ENCODE measurements at regions not wholly inside any gene's neighbourhood (a gene's known extent, or its start where the extent isn't known, plus 50 kb on each side); places are given as distances from the start of the nearest gene placed in this dataset.
"Not testable (repeated sequence)": the region's sequence is repeated elsewhere in the genome, so short reads cannot be mapped to it uniquely, and the experiment has no call there.

DNA sequence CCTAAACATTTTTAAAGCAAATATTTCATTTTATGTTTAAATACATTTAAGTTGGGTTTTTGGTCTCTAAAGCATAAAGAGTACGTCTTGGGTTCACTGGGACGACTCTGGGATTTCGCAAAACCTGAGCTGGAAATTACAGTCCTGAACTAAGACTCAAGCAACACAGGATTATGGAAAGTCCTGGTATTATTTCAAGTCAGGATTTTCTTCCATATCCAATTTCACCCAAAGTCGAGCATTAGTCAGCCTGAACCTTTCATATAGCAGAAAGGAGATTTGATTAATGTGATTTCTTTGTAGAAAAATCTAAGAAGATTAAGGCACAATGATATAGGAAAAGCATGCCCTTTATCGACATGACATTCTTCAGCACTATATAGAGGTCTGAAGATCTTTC is 100.0 kb downstream of the MTERF1 start:
- no peaks in the 10 kb centered on the region for H3K9me3 ChIP-seq
- no peaks in the 10 kb centered on the region for H3K4me1 ChIP-seq
- no peak for DNase-seq (ENCODE audit: low spot score in 2 of 2)
- H3K36me3 ChIP-seq: no peaks in the 10 kb centered on the region
- H3K27me3 ChIP-seq: no peaks in the 10 kb centered on the region
- no peak overlapping the region for H3K4me3 ChIP-seq
- TF ChIP-seq, protein P1, sequence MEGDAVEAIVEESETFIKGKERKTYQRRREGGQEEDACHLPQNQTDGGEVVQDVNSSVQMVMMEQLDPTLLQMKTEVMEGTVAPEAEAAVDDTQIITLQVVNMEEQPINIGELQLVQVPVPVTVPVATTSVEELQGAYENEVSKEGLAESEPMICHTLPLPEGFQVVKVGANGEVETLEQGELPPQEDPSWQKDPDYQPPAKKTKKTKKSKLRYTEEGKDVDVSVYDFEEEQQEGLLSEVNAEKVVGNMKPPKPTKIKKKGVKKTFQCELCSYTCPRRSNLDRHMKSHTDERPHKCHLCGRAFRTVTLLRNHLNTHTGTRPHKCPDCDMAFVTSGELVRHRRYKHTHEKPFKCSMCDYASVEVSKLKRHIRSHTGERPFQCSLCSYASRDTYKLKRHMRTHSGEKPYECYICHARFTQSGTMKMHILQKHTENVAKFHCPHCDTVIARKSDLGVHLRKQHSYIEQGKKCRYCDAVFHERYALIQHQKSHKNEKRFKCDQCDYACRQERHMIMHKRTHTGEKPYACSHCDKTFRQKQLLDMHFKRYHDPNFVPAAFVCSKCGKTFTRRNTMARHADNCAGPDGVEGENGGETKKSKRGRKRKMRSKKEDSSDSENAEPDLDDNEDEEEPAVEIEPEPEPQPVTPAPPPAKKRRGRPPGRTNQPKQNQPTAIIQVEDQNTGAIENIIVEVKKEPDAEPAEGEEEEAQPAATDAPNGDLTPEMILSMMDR (IDR thresholded peaks at IDR 0.05): no peak
- no peak for TF ChIP-seq POLR2A (IDR thresholded peaks at IDR 0.05)
- TF ChIP-seq POLR2AphosphoS5 (IDR thresholded peaks at IDR 0.05): no peak
- H3K27ac ChIP-seq: no peak overlapping the region
- intact Hi-C loops (cut with DNase I; ENCODE audit: low total_unique reads): no loop called here

DNA sequence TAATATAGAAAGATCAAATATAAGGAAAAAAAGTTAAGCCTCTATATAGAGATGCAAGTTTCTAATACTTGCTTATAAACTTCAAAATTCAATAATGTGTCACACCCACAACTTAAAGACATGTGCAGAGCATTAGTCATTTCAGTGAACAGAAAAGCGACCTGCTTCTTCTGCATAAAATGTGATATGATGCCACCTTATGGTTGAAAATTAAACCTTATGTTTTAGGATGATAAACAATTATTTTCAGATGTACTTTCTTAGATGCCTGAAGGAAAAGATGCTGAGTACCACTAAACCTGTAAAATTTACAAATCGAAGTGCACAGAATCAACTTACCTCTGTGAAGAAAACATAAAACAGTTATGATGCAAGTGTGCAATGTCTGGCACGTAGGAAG is 96.0 kb downstream of the MTERF1 start:
- no peak for DNase-seq (ENCODE audit: low spot score in 2 of 2)
- no peaks in the 10 kb centered on the region for H3K9me3 ChIP-seq
- intact Hi-C loops (cut with DNase I; ENCODE audit: low total_unique reads): no loop called here

DNA sequence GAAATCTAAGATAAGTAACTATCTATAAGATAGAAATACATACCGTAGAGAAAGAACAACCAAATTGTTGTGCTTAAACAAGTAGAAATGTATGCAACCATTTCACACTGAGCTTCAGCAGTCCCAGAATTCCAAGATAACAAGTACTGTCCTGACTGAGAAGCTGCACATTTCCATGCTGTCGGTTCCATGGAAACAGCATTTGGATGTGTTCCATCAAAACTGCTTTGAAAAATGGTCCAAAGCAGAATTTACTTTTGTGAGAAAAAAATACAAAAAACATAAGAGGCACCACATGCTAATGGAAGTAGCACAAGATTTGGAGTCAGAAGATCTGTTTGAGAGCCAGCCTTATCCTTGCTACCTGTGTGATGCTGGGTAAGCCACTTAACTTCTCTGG is 92.6 kb downstream of the MTERF1 start:
- H3K36me3 ChIP-seq: no peaks in the 10 kb centered on the region
- intact Hi-C loops (cut with DNase I; ENCODE audit: low total_unique reads): no loop called here
- no peak overlapping the region for H3K27ac ChIP-seq
- TF ChIP-seq POLR2A (IDR thresholded peaks at IDR 0.05): no peak
- H3K9me3 ChIP-seq: no peaks in the 10 kb centered on the region
- H3K4me3 ChIP-seq: no peak overlapping the region
- no peaks in the 10 kb centered on the region for H3K27me3 ChIP-seq
- DNase-seq (ENCODE audit: low spot score in 2 of 2): no peak
- no peaks in the 10 kb centered on the region for H3K4me1 ChIP-seq

More for the DNA sequence above, 96.0 kb downstream of the MTERF1 start:
- Histone ChIP-seq H3K4me3 (no peak overlapping the region), H3K36me3 (no peaks in the 10 kb centered on the region), H3K27me3 (no peaks in the 10 kb centered on the region), H3K27ac (no peak overlapping the region), H3K4me1 (no peaks in the 10 kb centered on the region)
- TF ChIP-seq, protein P1 (IDR thresholded peaks at IDR 0.05): peak in 2 of 3 donors; percentile 41 to 44
- no peak for TF ChIP-seq POLR2AphosphoS5 (IDR thresholded peaks at IDR 0.05)

DNA sequence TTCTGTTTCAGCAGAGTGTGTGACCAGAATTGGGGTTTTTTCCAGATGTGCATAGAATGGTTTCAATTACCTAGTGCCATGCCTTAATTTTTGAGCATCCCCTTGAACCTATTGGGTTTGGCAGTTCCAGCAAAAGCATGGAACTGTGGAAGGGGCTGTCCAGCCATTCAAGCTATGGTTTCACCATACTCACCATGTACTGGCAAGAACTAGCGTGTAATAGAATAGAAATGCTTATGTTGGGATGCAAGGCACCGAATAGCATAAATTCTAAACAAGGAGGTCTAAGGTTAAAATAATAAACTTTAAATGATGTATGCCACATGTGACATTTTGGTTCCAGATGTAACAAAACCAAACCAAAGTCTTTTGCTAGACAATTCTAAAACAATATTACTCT is 91.4 kb downstream of the MTERF1 start:
- Histone ChIP-seq H3K9me3 (no peaks in the 10 kb centered on the region), H3K4me1 (no peaks in the 10 kb centered on the region), H3K36me3 (no peaks in the 10 kb centered on the region), H3K27me3 (no peaks in the 10 kb centered on the region), H3K4me3 (no peak overlapping the region), H3K27ac (no peak overlapping the region)
- DNase-seq (ENCODE audit: low spot score in 2 of 2): no peak
- intact Hi-C loops (cut with DNase I; ENCODE audit: low total_unique reads): no loop called here
- TF ChIP-seq POLR2A (IDR thresholded peaks at IDR 0.05): no peak
- TF ChIP-seq, protein P1 (IDR thresholded peaks at IDR 0.05): no peak
- no peak for TF ChIP-seq POLR2AphosphoS5 (IDR thresholded peaks at IDR 0.05)

DNA sequence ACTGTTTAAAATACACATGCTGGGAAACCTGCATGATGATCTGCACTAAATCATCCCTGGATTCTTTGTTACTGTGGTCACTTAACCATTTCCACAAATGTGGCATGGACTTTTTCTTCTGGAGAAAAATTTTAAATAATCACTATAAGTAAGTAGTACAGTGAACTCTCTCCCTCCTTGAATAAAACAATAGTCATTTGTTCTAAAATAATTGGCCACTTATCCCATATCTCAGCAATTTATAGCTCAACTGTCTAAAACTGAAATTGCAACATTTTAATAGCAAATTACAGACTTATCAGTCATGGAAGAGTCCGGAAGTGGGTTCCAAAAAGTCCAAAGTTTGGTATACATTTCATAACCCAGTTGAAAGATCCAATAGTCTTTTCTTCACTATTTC is 90.9 kb downstream of the MTERF1 start:
- H3K4me3 ChIP-seq: no peak overlapping the region
- no peaks in the 10 kb centered on the region for H3K9me3 ChIP-seq
- H3K36me3 ChIP-seq: no peaks in the 10 kb centered on the region
- no peak for DNase-seq (ENCODE audit: low spot score in 2 of 2)
- no peaks in the 10 kb centered on the region for H3K4me1 ChIP-seq
- TF ChIP-seq, protein P1 (IDR thresholded peaks at IDR 0.05): no peak
- no peak for TF ChIP-seq POLR2AphosphoS5 (IDR thresholded peaks at IDR 0.05)
- TF ChIP-seq POLR2A (IDR thresholded peaks at IDR 0.05): no peak
- no peaks in the 10 kb centered on the region for H3K27me3 ChIP-seq
- no peak overlapping the region for H3K27ac ChIP-seq
- intact Hi-C loops (cut with DNase I; ENCODE audit: low total_unique reads): no loop called here

DNA sequence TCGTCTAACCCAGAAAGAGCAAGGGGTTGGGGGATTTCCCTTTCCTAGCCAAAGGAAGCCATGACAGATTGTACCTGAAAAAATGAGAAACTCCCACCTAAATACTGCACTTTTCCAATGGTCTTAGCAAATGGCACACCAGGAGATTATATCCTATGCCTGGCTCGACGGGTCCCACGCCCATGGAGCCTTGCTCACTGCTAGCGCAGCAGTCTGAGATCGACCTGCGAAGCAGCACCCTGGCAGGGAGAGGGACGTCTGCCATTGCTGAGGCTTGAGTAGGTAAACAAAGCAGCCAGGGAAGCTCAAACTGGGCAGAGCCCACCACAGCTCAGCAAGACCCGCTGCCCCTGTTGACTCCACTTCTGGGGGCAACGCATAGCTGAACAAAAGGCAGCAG is 89.9 kb downstream of the MTERF1 start:
- H3K4me3 ChIP-seq; H3K4me1 ChIP-seq; H3K27me3 ChIP-seq; H3K36me3 ChIP-seq; H3K9me3 ChIP-seq; H3K27ac ChIP-seq; intact Hi-C loops (cut with DNase I; ENCODE audit: low total_unique reads); DNase-seq (ENCODE audit: low spot score in 2 of 2): not testable (repeated sequence)
